Trophoblast cell (in vitro differentiated cells and primary cell): ENCODE measurements at regions not wholly inside any gene's neighbourhood (a gene's known extent, or its start where the extent isn't known, plus 50 kb on each side); places are given as distances from the start of the nearest gene placed in this dataset.

ENCODE experiments used
- DNase-seq, 2 donors: peaks; one replicate each; pipeline ENCODE4 v3.0.0-alpha.2; 2016
- H2AFZ ChIP-seq: 2 replicates; pipeline ENCODE4 v1.6.1; 2013; ENCODE audit warnings: low read length, moderate library complexity, mild to moderate bottlenecking; ENCODE audit not compliant: insufficient read depth, poor library complexity
- H2AK5ac ChIP-seq: 2 replicates; pipeline ENCODE4 v1.6.1; 2013; ENCODE audit warnings: mild to moderate bottlenecking, low read length
- H2BK120ac ChIP-seq: 2 replicates; pipeline ENCODE4 v1.6.1; 2013; ENCODE audit warnings: low read length, mild to moderate bottlenecking, moderate library complexity; ENCODE audit not compliant: insufficient read depth, poor library complexity
- H2BK12ac ChIP-seq: 2 replicates; pipeline ENCODE4 v1.6.1; 2013; ENCODE audit warnings: mild to moderate bottlenecking, low read length, moderate library complexity
- H2BK5ac ChIP-seq: 2 replicates; pipeline ENCODE4 v1.6.1; 2013; ENCODE audit warnings: low read length, low read depth, moderate library complexity, mild to moderate bottlenecking; ENCODE audit not compliant: poor library complexity
- H3K14ac ChIP-seq: 2 replicates; pipeline ENCODE4 v1.6.1; 2013; ENCODE audit warnings: mild to moderate bottlenecking, low read length
- H3K18ac ChIP-seq: 2 replicates; pipeline ENCODE4 v1.6.1; 2013; ENCODE audit warnings: mild to moderate bottlenecking, low read length
- H3K23ac ChIP-seq: 2 replicates; pipeline ENCODE4 v1.6.1; 2013; ENCODE audit warnings: low read length
- H3K27ac ChIP-seq: 2 replicates; pipeline ENCODE4 v1.5.1; 2013; ENCODE audit warnings: low read depth, mild to moderate bottlenecking, inconsistent platforms, low read length, moderate library complexity
- H3K27me3 ChIP-seq: 2 replicates; pipeline ENCODE4 v1.6.1; 2013; ENCODE audit warnings: inconsistent platforms, mild to moderate bottlenecking, low read length, moderate library complexity; ENCODE audit not compliant: insufficient read depth
- H3K36me3 ChIP-seq, 2 experiments: 1 replicate in 1 of 2; 2 replicates in 1 of 2; pipeline ENCODE4 v1.6.1; 2013; ENCODE audit warnings: low read length in 2 of 2, mild to moderate bottlenecking in 2 of 2, moderate library complexity in 1 of 2; ENCODE audit not compliant: insufficient read depth in 2 of 2, control insufficient read depth in 1 of 2
- H3K4ac ChIP-seq: 2 replicates; pipeline ENCODE4 v1.6.1; 2013; ENCODE audit warnings: low read depth, mild to moderate bottlenecking, low read length, moderate library complexity
- H3K4me1 ChIP-seq, 2 experiments: 1 replicate in 1 of 2; 2 replicates in 1 of 2; pipeline ENCODE4 v1.6.1; 2013; ENCODE audit warnings: low read length in 2 of 2, mild to moderate bottlenecking in 2 of 2, moderate library complexity in 1 of 2; ENCODE audit not compliant: insufficient read depth in 2 of 2, control insufficient read depth in 1 of 2
- H3K4me2 ChIP-seq: 2 replicates; pipeline ENCODE4 v1.6.1; 2013; ENCODE audit warnings: inconsistent platforms, mild to moderate bottlenecking, low read length, moderate library complexity
- H3K4me3 ChIP-seq: 2 replicates; pipeline ENCODE4 v1.5.1; 2013; ENCODE audit warnings: mild to moderate bottlenecking, low read depth, low read length, inconsistent platforms
- H3K79me1 ChIP-seq: one replicate; pipeline ENCODE4 v1.6.1; 2013; ENCODE audit warnings: low read length
- H3K79me2 ChIP-seq: 2 replicates; pipeline ENCODE4 v1.6.1; 2013; ENCODE audit warnings: low read length, mild to moderate bottlenecking; ENCODE audit not compliant: control insufficient read depth, insufficient read depth, poor library complexity
- H3K9ac ChIP-seq: 2 replicates; pipeline ENCODE4 v1.6.1; 2013; ENCODE audit warnings: mild to moderate bottlenecking, low read length
- H3K9me3 ChIP-seq: 2 replicates; pipeline ENCODE4 v1.6.1; 2013; ENCODE audit warnings: low read depth, mild to moderate bottlenecking, control low read depth, inconsistent platforms, low read length; ENCODE audit not compliant: insufficient read depth
- H4K12ac ChIP-seq: 2 replicates; pipeline ENCODE4 v1.6.1; 2013; ENCODE audit warnings: low read depth, mild to moderate bottlenecking, low read length, moderate library complexity
- H4K8ac ChIP-seq: 2 replicates; pipeline ENCODE4 v1.6.1; 2013; ENCODE audit warnings: low read depth, mild to moderate bottlenecking, low read length, moderate library complexity
- H4K91ac ChIP-seq: one replicate; pipeline ENCODE4 v1.6.1; 2013; ENCODE audit warnings: low read depth, mild to moderate bottlenecking, low read length, moderate library complexity
- WGBS: extraction: QIAGEN DNeasy Blood & Tissue Kit; methylation state at CpG from one replicate; pipeline ENCODE4 v1.1.7; 2013; ENCODE audit warnings: missing lambda C conversion rate; ENCODE audit not compliant: insufficient read length, insufficient coverage; ENCODE audit errors: extremely low coverage; 5-methylcytosine and 5-hydroxymethylcytosine counted together

GRCh38 chr5:143658956-143659355, 153.0 kb upstream of the HMHB1 start:
- H4K91ac ChIP-seq, result no peak overlapping the region
- no peak overlapping the region for H3K4me3 ChIP-seq
- no peak overlapping the region for H2AFZ ChIP-seq
- no peak overlapping the region for H2AK5ac ChIP-seq
- no peaks in the 10 kb centered on the region for H3K36me3 ChIP-seq
- no peak overlapping the region for H2BK5ac ChIP-seq
- H3K79me1 ChIP-seq, result no peaks in the 10 kb centered on the region
- no peak overlapping the region for H3K4me2 ChIP-seq
- no peak overlapping the region for H3K4ac ChIP-seq
- no peaks in the 10 kb centered on the region for H3K4me1 ChIP-seq
- no peaks in the 10 kb centered on the region for H3K27me3 ChIP-seq
- H3K18ac ChIP-seq, result no peak overlapping the region
- no peak overlapping the region for H2BK120ac ChIP-seq
- H3K79me2 ChIP-seq, result no peaks in the 10 kb centered on the region
- no peak for DNase-seq
- H3K27ac ChIP-seq, result no peak overlapping the region
- no CpG with 5 or more reads among the region's 3 CpGs for WGBS
- H3K9me3 ChIP-seq, result no peaks in the 10 kb centered on the region
- no peak overlapping the region for H3K14ac ChIP-seq
- no peak overlapping the region for H4K12ac ChIP-seq
- no peak overlapping the region for H2BK12ac ChIP-seq
- no peak overlapping the region for H3K23ac ChIP-seq
- H4K8ac ChIP-seq, result no peak overlapping the region
- H3K9ac ChIP-seq, result no peak overlapping the region

- no peak overlapping the region for H2AFZ ChIP-seq
- no peaks in the 10 kb centered on the region for H3K36me3 ChIP-seq
- H3K4me1 ChIP-seq, result no peaks in the 10 kb centered on the region
- H3K79me2 ChIP-seq, result no peaks in the 10 kb centered on the region
- H2BK120ac ChIP-seq, result no peak overlapping the region
- no peak overlapping the region for H2BK12ac ChIP-seq
- H3K27ac ChIP-seq, result no peak overlapping the region
- H2AK5ac ChIP-seq, result no peak overlapping the region
- DNase-seq, result no peak
- H3K4me3 ChIP-seq, result no peak overlapping the region
- no peaks in the 10 kb centered on the region for H3K9me3 ChIP-seq
- no peaks in the 10 kb centered on the region for H3K79me1 ChIP-seq
- H4K12ac ChIP-seq, result no peak overlapping the region
- no peak overlapping the region for H3K9ac ChIP-seq
- H3K4me2 ChIP-seq, result no peak overlapping the region
- H4K91ac ChIP-seq, result no peak overlapping the region
- H3K23ac ChIP-seq, result no peak overlapping the region
- H3K4ac ChIP-seq, result no peak overlapping the region
- H3K18ac ChIP-seq, result no peak overlapping the region
- no peak overlapping the region for H3K14ac ChIP-seq
- no peak overlapping the region for H2BK5ac ChIP-seq
- no peaks in the 10 kb centered on the region for H3K27me3 ChIP-seq
- WGBS, result no CpG with 5 or more reads among the region's 3 CpGs
- H4K8ac ChIP-seq, result no peak overlapping the region
Observed at GRCh38 chr5:143657647-143658285, 154.2 kb upstream of the HMHB1 start.

- no peak overlapping the region for H2BK5ac ChIP-seq
- no peak overlapping the region for H4K12ac ChIP-seq
- no peak overlapping the region for H3K4me2 ChIP-seq
- H3K9me3 ChIP-seq, result no peaks in the 10 kb centered on the region
- no CpG with 5 or more reads among the region's 4 CpGs for WGBS
- H3K23ac ChIP-seq, result no peak overlapping the region
- H3K27ac ChIP-seq, result no peak overlapping the region
- no peaks in the 10 kb centered on the region for H3K79me1 ChIP-seq
- no peaks in the 10 kb centered on the region for H3K36me3 ChIP-seq
- H3K27me3 ChIP-seq, result no peaks in the 10 kb centered on the region
- H2AK5ac ChIP-seq, result no peak overlapping the region
- no peaks in the 10 kb centered on the region for H3K79me2 ChIP-seq
- H2AFZ ChIP-seq, result no peak overlapping the region
- no peak overlapping the region for H2BK12ac ChIP-seq
- H3K4me1 ChIP-seq, result no peaks in the 10 kb centered on the region
- H3K4me3 ChIP-seq, result no peak overlapping the region
- H4K8ac ChIP-seq, result no peak overlapping the region
- H4K91ac ChIP-seq, result no peak overlapping the region
- DNase-seq, result no peak
- H2BK120ac ChIP-seq, result no peak overlapping the region
- H3K9ac ChIP-seq, result no peak overlapping the region
- H3K14ac ChIP-seq, result no peak overlapping the region
- no peak overlapping the region for H3K4ac ChIP-seq
- no peak overlapping the region for H3K18ac ChIP-seq
Observed at GRCh38 chr5:143653766-143654282, 158.1 kb upstream of the HMHB1 start.

GRCh38 chr5:143653256-143653655, 158.7 kb upstream of the HMHB1 start:
- Histone ChIP-seq H3K79me2 (no peaks in the 10 kb centered on the region), H2AK5ac (no peak overlapping the region), H3K9ac (no peak overlapping the region), H2BK120ac (no peak overlapping the region), H3K14ac (no peak overlapping the region), H3K79me1 (no peaks in the 10 kb centered on the region), H2BK12ac (no peak overlapping the region), H4K12ac (no peak overlapping the region), H3K4me2 (no peak overlapping the region), H3K27me3 (no peaks in the 10 kb centered on the region), H2AFZ (no peak overlapping the region), H4K8ac (no peak overlapping the region), H3K4me3 (no peak overlapping the region), H3K27ac (no peak overlapping the region), H3K36me3 (no peaks in the 10 kb centered on the region), H4K91ac (no peak overlapping the region), H3K18ac (no peak overlapping the region), H3K4me1 (no peaks in the 10 kb centered on the region), H3K9me3 (no peaks in the 10 kb centered on the region), H2BK5ac (no peak overlapping the region), H3K23ac (no peak overlapping the region), H3K4ac (no peak overlapping the region)
- WGBS, result no CpG with 5 or more reads among the region's 2 CpGs
- DNase-seq, result peak; percentile 24 to 47
